ENCODE measurements at regions not wholly inside any gene's neighbourhood (a gene's known extent, or its start where the extent isn't known, plus 50 kb on each side); places are given as distances from the start of the nearest gene placed in this dataset.

GRCh38 chr4:120452536-120452935 is 385.9 kb upstream of the MAD2L1 start:
- TF ChIP-seq, protein P1, sequence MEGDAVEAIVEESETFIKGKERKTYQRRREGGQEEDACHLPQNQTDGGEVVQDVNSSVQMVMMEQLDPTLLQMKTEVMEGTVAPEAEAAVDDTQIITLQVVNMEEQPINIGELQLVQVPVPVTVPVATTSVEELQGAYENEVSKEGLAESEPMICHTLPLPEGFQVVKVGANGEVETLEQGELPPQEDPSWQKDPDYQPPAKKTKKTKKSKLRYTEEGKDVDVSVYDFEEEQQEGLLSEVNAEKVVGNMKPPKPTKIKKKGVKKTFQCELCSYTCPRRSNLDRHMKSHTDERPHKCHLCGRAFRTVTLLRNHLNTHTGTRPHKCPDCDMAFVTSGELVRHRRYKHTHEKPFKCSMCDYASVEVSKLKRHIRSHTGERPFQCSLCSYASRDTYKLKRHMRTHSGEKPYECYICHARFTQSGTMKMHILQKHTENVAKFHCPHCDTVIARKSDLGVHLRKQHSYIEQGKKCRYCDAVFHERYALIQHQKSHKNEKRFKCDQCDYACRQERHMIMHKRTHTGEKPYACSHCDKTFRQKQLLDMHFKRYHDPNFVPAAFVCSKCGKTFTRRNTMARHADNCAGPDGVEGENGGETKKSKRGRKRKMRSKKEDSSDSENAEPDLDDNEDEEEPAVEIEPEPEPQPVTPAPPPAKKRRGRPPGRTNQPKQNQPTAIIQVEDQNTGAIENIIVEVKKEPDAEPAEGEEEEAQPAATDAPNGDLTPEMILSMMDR (conservative IDR thresholded peaks at IDR 0.05 in 1 of 2, IDR thresholded peaks at IDR 0.05 in 1 of 2; ENCODE audit: extremely low read depth in 1 of 2, insufficient read depth in 1 of 2, low read depth in 1 of 2, low read length in 2 of 2), result no peak
- TF ChIP-seq EZH2 (IDR thresholded peaks at IDR 0.05; ENCODE audit: borderline replicate concordance, low read length), result no peak
